HFF-Myc (cell line): ENCODE measurements at regions not wholly inside any gene's neighbourhood (a gene's known extent, or its start where the extent isn't known, plus 50 kb on each side); places are given as distances from the start of the nearest gene placed in this dataset.

Experiments
- DNase-seq: peaks from one replicate; pipeline ENCODE4 v3.0.0-alpha.2; 2011; ENCODE audit warnings: low read depth; ENCODE audit errors: extremely low read depth
- H3K4me3 ChIP-seq: replicated peaks from 2 replicates; pipeline ENCODE4 v1.5.1; 2011; ENCODE audit warnings: low read depth, mild to moderate bottlenecking, control low read depth, low read length
- TF ChIP-seq, protein P1 (sequence below): IDR thresholded peaks from 2 replicates; pipeline ENCODE4 v1.5.1; 2012; ENCODE audit warnings: mild to moderate bottlenecking, low read depth, low read length, control low read depth; ENCODE audit errors: missing control alignments

DNA sequence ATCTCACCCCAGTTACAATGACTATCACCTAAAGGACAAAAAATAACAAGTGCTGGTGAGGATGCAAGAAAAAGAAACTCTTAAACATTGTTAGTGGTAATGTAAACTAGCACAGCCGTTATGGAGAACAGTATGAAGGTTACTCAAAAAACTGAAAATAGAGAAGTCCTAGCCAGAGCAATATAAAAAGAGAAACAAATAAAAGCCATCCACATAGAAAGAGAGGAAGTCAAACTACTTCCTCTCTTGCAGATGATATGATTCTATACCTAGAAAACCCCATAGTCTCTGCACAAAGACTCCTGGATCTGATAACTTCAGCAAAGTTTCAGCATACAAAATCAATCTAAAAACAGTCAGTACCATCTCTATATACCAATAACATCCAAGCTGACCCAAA is 221.5 kb upstream of the FAM174A start:
- no peak for DNase-seq
- no peak overlapping the region for H3K4me3 ChIP-seq
- TF ChIP-seq, protein P1, sequence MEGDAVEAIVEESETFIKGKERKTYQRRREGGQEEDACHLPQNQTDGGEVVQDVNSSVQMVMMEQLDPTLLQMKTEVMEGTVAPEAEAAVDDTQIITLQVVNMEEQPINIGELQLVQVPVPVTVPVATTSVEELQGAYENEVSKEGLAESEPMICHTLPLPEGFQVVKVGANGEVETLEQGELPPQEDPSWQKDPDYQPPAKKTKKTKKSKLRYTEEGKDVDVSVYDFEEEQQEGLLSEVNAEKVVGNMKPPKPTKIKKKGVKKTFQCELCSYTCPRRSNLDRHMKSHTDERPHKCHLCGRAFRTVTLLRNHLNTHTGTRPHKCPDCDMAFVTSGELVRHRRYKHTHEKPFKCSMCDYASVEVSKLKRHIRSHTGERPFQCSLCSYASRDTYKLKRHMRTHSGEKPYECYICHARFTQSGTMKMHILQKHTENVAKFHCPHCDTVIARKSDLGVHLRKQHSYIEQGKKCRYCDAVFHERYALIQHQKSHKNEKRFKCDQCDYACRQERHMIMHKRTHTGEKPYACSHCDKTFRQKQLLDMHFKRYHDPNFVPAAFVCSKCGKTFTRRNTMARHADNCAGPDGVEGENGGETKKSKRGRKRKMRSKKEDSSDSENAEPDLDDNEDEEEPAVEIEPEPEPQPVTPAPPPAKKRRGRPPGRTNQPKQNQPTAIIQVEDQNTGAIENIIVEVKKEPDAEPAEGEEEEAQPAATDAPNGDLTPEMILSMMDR = no peak

- no peak for DNase-seq
- TF ChIP-seq, protein P1 = no peak
- H3K4me3 ChIP-seq = no peak overlapping the region
Observed at GRCh38 chr5:100311806-100312205, 223.4 kb upstream of the FAM174A start.

- TF ChIP-seq, protein P1 = no peak
- no peak for DNase-seq
Observed at GRCh38 chr5:100306000-100306399, 229.2 kb upstream of the FAM174A start.

GRCh38 chr5:100303216-100303615 is 232.0 kb upstream of the FAM174A start:
- TF ChIP-seq, protein P1 = no peak
- no peak for DNase-seq
- no peak overlapping the region for H3K4me3 ChIP-seq

More at GRCh38 chr5:100306000-100306399, 229.2 kb upstream of the FAM174A start:
- H3K4me3 ChIP-seq = no peak overlapping the region

DNA sequence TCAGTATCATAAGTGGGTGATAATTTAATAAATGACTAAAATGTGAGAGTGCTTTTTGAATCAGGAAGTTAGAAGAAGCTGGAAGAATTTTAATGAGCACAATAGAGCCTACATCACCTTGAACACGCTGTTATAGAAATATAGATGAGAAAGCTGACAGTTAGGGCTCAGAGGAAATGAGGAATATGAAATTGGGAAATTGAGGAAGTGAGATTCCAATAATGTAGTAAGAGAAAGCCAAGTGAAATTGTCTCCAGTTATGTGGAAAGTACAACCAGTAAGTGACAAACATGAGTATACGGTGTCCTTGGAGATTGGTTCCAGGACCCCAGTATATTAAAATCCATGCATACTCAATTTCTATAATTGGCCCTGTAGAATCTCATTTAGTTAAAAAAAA is 235.9 kb upstream of the FAM174A start:
- no peak overlapping the region for H3K4me3 ChIP-seq
- no peak for DNase-seq
- TF ChIP-seq, protein P1 = no peak

DNA sequence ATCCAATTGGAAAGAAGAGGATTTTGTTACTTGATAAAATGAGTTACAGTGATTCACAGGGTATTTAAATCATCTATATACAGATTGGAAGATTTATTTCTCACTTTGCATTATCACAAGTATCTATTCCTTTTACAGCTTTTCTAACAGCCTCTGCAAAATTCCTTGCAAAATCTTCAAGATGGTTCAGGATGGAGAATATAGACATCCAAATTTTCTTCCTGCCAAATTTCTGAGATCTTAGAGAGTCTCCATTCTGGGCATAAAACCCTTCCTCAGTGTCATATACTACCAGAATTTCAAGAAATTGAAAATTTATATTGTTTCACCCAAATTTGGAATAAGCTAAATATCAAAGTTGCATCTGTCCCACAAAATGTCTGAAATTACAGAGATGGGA is 259.1 kb upstream of the FAM174A start:
- H3K4me3 ChIP-seq = no peak overlapping the region
- TF ChIP-seq, protein P1 = no peak
- DNase-seq = no peak

- no peak for DNase-seq
- H3K4me3 ChIP-seq = no peak overlapping the region
- TF ChIP-seq, protein P1 = no peak
Observed at GRCh38 chr5:100275631-100276030, 259.5 kb upstream of the FAM174A start.
